HG02798 (cell line): ENCODE measurements at regions not wholly inside any gene's neighbourhood (a gene's known extent, or its start where the extent isn't known, plus 50 kb on each side); places are given as distances from the start of the nearest gene placed in this dataset.
A peak's percentile ranks its signal among the peaks of the same experiment; 100 is the strongest.
"Not testable (repeated sequence)": the region's sequence is repeated elsewhere in the genome, so short reads cannot be mapped to it uniquely, and the experiment has no call there.

Experiments used
- ATAC-seq: cut with Tn5 transposase; IDR thresholded peaks from one replicate; pipeline ENCODE4 v1.9.1; 2021; ENCODE audit warnings: mild to moderate bottlenecking; ENCODE audit not compliant: unreplicated experiment, poor library complexity

- no peak for ATAC-seq
These were observed 436.6 kb upstream of the GHITM start for GRCh38 chr10:83702731-83703130.

- ATAC-seq: no peak
These were observed 433.2 kb upstream of the GHITM start for GRCh38 chr10:83706120-83706519.

GRCh38 chr10:83706952-83707582 is 432.2 kb upstream of the GHITM start:
- no peak for ATAC-seq

GRCh38 chr10:83713423-83713822 is 425.9 kb upstream of the GHITM start:
- ATAC-seq: no peak

- ATAC-seq: no peak
These were observed 416.2 kb upstream of the GHITM start for GRCh38 chr10:83723080-83723479.

GRCh38 chr10:83724471-83725241 is 414.7 kb upstream of the GHITM start:
- peak; percentile 89 for ATAC-seq

- ATAC-seq: no peak
These were observed 413.7 kb upstream of the GHITM start for GRCh38 chr10:83725567-83725966.

- no peak for ATAC-seq
These were observed 405.0 kb upstream of the GHITM start for GRCh38 chr10:83734278-83734677.

- no peak for ATAC-seq
These were observed 403.3 kb upstream of the GHITM start for GRCh38 chr10:83736008-83736407.

- ATAC-seq: no peak
These were observed 388.7 kb upstream of the GHITM start for GRCh38 chr10:83750604-83751003.

- ATAC-seq: no peak
These were observed 385.8 kb upstream of the GHITM start for GRCh38 chr10:83753490-83753889.

GRCh38 chr10:83754857-83755256 is 384.5 kb upstream of the GHITM start:
- no peak for ATAC-seq

- ATAC-seq: no peak
These were observed 379.2 kb upstream of the GHITM start for GRCh38 chr10:83760142-83760541.

- no peak for ATAC-seq
These were observed 374.6 kb upstream of the GHITM start for GRCh38 chr10:83764666-83765065.

- ATAC-seq: no peak
These were observed 373.6 kb upstream of the GHITM start for GRCh38 chr10:83765731-83766130.

GRCh38 chr10:83769281-83769820 is 370.0 kb upstream of the GHITM start:
- ATAC-seq: no peak

GRCh38 chr10:83786701-83787100 is 352.6 kb upstream of the GHITM start:
- ATAC-seq: not testable (repeated sequence)

GRCh38 chr10:83801983-83802382 is 337.3 kb upstream of the GHITM start:
- ATAC-seq: no peak

- no peak for ATAC-seq
These were observed 332.6 kb upstream of the GHITM start for GRCh38 chr10:83806717-83807116.

- ATAC-seq: no peak
These were observed 330.3 kb upstream of the GHITM start for GRCh38 chr10:83809001-83809400.

- peak; percentile 72 for ATAC-seq
These were observed 322.4 kb upstream of the GHITM start for GRCh38 chr10:83816942-83817341.

GRCh38 chr10:83817797-83818196 is 321.5 kb upstream of the GHITM start:
- ATAC-seq: no peak
